GM23338 (cell line): ENCODE measurements at regions not wholly inside any gene's neighbourhood (a gene's known extent, or its start where the extent isn't known, plus 50 kb on each side); places are given as distances from the start of the nearest gene placed in this dataset.

Experiments
- ATAC-seq: fragments of 200-7000 bp; cut with Tn5 transposase; 3 replicates; pipeline ENCODE4 v1.9.1; 2020
- DNase-seq: peaks from one replicate; pipeline ENCODE4 v3.0.0-alpha.2; 2015; ENCODE audit warnings: low spot score
- H2AFZ ChIP-seq: fragments of 200-600 bp; sonication (generic); 2 replicates; pipeline ENCODE4 v1.8.0; 2016; ENCODE audit warnings: antibody characterized with exemption, mild to moderate bottlenecking, moderate library complexity
- H3F3A ChIP-seq: fragments of 200-600 bp; sonication (generic); replicated peaks from 2 replicates; pipeline ENCODE4 v1.8.0; 2017; ENCODE audit warnings: antibody characterized with exemption, mixed run types, low read depth
- H3K27ac ChIP-seq: fragments of 200-600 bp; sonication (generic); 2 replicates; pipeline ENCODE4 v1.6.1; 2016; ENCODE audit warnings: low read depth
- H3K27me3 ChIP-seq: fragments of 200-600 bp; sonication (generic); 2 replicates; pipeline ENCODE4 v1.8.0; 2016; ENCODE audit warnings: mild to moderate bottlenecking, mixed run types, moderate library complexity; ENCODE audit not compliant: insufficient read depth
- H3K36me3 ChIP-seq: fragments of 200-600 bp; sonication (generic); 2 replicates; pipeline ENCODE4 v1.8.0; 2016; ENCODE audit warnings: mild to moderate bottlenecking; ENCODE audit not compliant: insufficient read depth
- H3K4me1 ChIP-seq: fragments of 200-600 bp; sonication (generic); 2 replicates; pipeline ENCODE4 v1.8.0; 2016; ENCODE audit warnings: mild to moderate bottlenecking, moderate library complexity; ENCODE audit not compliant: insufficient read depth
- H3K4me2 ChIP-seq: fragments of 200-600 bp; sonication (generic); 2 replicates; pipeline ENCODE4 v1.7.1; 2017; ENCODE audit warnings: mixed run types
- H3K4me3 ChIP-seq: fragments of 200-600 bp; sonication (generic); 2 replicates; pipeline ENCODE4 v1.6.1; 2016; ENCODE audit warnings: mixed run types
- H3K79me2 ChIP-seq: fragments of 200-600 bp; sonication (generic); replicated peaks from 2 replicates; pipeline ENCODE4 v1.8.0; 2017; ENCODE audit warnings: mild to moderate bottlenecking; ENCODE audit not compliant: insufficient read depth
- H3K9me2 ChIP-seq: fragments of 200-600 bp; sonication (generic); 2 replicates; pipeline ENCODE4 v1.8.0; 2017; ENCODE audit not compliant: insufficient read depth
- H4K20me1 ChIP-seq: fragments of 200-600 bp; sonication (generic); replicated peaks from 2 replicates; pipeline ENCODE4 v1.8.0; 2017; ENCODE audit warnings: mild to moderate bottlenecking; ENCODE audit not compliant: insufficient read depth
- H3K27ac Mint-ChIP-seq: 2 replicates; pipeline ENCODE4 v1.8.0; 2020; ENCODE audit warnings: inconsistent platforms, mild to moderate bottlenecking, moderate library complexity, mixed read lengths
- H3K27me3 Mint-ChIP-seq: 3 replicates; pipeline ENCODE4 v1.8.0; 2022; ENCODE audit warnings: low read depth, mild to moderate bottlenecking, moderate library complexity, mixed read lengths, inconsistent platforms; ENCODE audit not compliant: insufficient read depth, poor library complexity
- H3K36me3 Mint-ChIP-seq: 3 replicates; pipeline ENCODE4 v1.8.0; 2021; ENCODE audit warnings: low read depth, mild to moderate bottlenecking, inconsistent platforms, moderate library complexity, mixed read lengths
- H3K4me1 Mint-ChIP-seq: 3 replicates; pipeline ENCODE4 v1.8.0; 2020; ENCODE audit warnings: mild to moderate bottlenecking, inconsistent platforms, mixed read lengths
- H3K4me3 Mint-ChIP-seq: 3 replicates; pipeline ENCODE4 v1.8.0; 2021; ENCODE audit warnings: moderate library complexity, mild to moderate bottlenecking, inconsistent platforms, mixed read lengths
- H3K9me3 Mint-ChIP-seq: 3 replicates; pipeline ENCODE4 v1.8.0; 2020; ENCODE audit warnings: moderate library complexity, mild to moderate bottlenecking, inconsistent platforms, mixed read lengths
- CREB1 ChIP-seq: fragments of 250-450 bp; sonication (Bioruptor Pico); IDR thresholded peaks from 2 replicates; pipeline ENCODE4 v1.5.0; 2020; ENCODE audit warnings: low read depth, mild to moderate bottlenecking, moderate library complexity
- EZH2 ChIP-seq: fragments of 200-600 bp; sonication (generic); IDR thresholded peaks from one replicate; pipeline ENCODE4 v1.8.0; 2017; ENCODE audit warnings: antibody characterized with exemption, mild to moderate bottlenecking, low read depth; ENCODE audit not compliant: unreplicated experiment
- JUNB ChIP-seq: IDR thresholded peaks from one replicate; pipeline ENCODE4 v1.6.1; 2016; ENCODE audit warnings: antibody characterized with exemption; ENCODE audit not compliant: unreplicated experiment
- TF ChIP-seq, protein P1 (sequence below): IDR thresholded peaks from one replicate; pipeline ENCODE4 v1.6.1; 2018; ENCODE audit warnings: antibody characterized with exemption; ENCODE audit not compliant: unreplicated experiment
- TF ChIP-seq, protein P2 (sequence below), 2 experiments: fragments of 200-600 bp in 1 of 2; sonication (generic) in 1 of 2; conservative IDR thresholded peaks; 2 replicates each; pipeline versions ENCODE4 v1.5.1 to v1.6.1; 2016 to 2017; ENCODE audit warnings: antibody characterized with exemption in 2 of 2, low read depth in 2 of 2, mild to moderate bottlenecking in 2 of 2, moderate library complexity in 1 of 2
- TF ChIP-seq, protein P3 (sequence below): IDR thresholded peaks from 2 replicates; pipeline ENCODE4 v1.6.1; 2016; ENCODE audit warnings: antibody characterized with exemption
- TF ChIP-seq, protein P4 (sequence below): fragments of 250-450 bp; sonication (Bioruptor Pico); IDR thresholded peaks from 2 replicates; pipeline ENCODE4 v1.5.0; 2020; ENCODE audit warnings: mild to moderate bottlenecking, moderate library complexity

DNA sequence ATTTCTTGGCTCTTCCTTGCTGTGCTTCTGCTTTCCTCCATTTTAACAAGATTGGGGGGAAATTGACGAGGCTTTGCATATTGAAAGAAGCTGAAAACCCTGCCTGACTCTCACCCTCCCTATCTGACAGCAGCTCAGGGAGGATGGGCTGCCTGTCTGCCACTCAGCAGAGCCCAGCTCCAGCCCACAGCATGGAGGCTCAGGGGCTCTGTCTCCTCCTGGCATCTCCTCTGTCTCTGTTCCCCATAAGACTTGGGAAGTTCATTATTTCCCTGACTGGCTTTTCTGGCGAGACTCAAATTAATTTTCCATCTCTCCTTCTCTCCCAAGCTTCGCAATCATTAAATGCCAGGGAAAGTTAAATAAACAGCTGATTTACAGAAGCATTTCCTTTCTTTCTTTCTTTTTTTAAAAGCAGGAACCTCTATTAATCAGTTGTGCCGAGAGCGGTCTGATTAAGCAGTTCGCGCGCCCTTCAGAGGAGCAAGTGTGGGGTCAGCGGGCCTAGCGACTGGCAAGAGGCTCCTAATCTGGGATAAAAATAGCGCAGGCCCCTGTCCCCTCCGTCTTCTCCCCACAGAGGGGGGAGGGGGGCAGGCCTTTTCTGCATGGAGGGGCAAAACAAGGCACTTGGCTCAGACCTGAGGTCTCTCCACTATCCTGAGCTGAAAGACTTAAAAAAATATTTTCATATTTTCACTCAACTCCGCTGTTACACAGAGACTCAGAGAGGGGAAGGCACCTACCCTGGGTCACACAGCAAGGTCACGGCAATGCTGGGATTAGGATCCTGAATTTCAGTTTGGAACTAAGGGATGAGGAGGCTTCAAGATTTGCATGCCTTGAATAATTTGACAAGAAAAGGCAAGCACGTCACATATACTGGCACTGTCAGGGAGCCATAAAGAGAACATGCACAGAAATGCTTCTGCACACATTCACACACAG lies 170.4 kb downstream of the ACTL8 start:
- Histone ChIP-seq H3K27me3 (no peaks in the 10 kb centered on the region), H3K4me3 (no peak overlapping the region), H3K9me2 (no peaks in the 10 kb centered on the region), H3K36me3 (no peaks in the 10 kb centered on the region), H2AFZ (peak overlapping the region; percentile 76), H3K27ac (no peak overlapping the region), H3F3A (no peaks in the 10 kb centered on the region), H3K4me2 (no peak overlapping the region), H3K4me1 (no peaks in the 10 kb centered on the region; the same call in 1 of the 2 replicates), H4K20me1 (no peaks in the 10 kb centered on the region), H3K79me2 (no peaks in the 10 kb centered on the region)
- TF ChIP-seq, protein P1, sequence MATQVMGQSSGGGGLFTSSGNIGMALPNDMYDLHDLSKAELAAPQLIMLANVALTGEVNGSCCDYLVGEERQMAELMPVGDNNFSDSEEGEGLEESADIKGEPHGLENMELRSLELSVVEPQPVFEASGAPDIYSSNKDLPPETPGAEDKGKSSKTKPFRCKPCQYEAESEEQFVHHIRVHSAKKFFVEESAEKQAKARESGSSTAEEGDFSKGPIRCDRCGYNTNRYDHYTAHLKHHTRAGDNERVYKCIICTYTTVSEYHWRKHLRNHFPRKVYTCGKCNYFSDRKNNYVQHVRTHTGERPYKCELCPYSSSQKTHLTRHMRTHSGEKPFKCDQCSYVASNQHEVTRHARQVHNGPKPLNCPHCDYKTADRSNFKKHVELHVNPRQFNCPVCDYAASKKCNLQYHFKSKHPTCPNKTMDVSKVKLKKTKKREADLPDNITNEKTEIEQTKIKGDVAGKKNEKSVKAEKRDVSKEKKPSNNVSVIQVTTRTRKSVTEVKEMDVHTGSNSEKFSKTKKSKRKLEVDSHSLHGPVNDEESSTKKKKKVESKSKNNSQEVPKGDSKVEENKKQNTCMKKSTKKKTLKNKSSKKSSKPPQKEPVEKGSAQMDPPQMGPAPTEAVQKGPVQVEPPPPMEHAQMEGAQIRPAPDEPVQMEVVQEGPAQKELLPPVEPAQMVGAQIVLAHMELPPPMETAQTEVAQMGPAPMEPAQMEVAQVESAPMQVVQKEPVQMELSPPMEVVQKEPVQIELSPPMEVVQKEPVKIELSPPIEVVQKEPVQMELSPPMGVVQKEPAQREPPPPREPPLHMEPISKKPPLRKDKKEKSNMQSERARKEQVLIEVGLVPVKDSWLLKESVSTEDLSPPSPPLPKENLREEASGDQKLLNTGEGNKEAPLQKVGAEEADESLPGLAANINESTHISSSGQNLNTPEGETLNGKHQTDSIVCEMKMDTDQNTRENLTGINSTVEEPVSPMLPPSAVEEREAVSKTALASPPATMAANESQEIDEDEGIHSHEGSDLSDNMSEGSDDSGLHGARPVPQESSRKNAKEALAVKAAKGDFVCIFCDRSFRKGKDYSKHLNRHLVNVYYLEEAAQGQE: no peak
- TF ChIP-seq, protein P2, sequence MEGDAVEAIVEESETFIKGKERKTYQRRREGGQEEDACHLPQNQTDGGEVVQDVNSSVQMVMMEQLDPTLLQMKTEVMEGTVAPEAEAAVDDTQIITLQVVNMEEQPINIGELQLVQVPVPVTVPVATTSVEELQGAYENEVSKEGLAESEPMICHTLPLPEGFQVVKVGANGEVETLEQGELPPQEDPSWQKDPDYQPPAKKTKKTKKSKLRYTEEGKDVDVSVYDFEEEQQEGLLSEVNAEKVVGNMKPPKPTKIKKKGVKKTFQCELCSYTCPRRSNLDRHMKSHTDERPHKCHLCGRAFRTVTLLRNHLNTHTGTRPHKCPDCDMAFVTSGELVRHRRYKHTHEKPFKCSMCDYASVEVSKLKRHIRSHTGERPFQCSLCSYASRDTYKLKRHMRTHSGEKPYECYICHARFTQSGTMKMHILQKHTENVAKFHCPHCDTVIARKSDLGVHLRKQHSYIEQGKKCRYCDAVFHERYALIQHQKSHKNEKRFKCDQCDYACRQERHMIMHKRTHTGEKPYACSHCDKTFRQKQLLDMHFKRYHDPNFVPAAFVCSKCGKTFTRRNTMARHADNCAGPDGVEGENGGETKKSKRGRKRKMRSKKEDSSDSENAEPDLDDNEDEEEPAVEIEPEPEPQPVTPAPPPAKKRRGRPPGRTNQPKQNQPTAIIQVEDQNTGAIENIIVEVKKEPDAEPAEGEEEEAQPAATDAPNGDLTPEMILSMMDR (conservative IDR thresholded peaks at IDR 0.05; ENCODE audit: low read depth in 2 of 2): no peak
- ATAC-seq: peak; percentile 25; the same call in 1 of the 3 replicates
- Mint-ChIP-seq H3K4me1 (peaks cover 12% of the 10 kb centered on the region; the same call in 2 of the 3 replicates), H3K27me3 (peaks cover 8% of the 10 kb centered on the region), H3K27ac (no peak overlapping the region), H3K9me3 (no peaks in the 10 kb centered on the region), H3K4me3 (no peak overlapping the region), H3K36me3 (no peaks in the 10 kb centered on the region; the same call in 2 of the 3 replicates)
- DNase-seq: no peak

DNA sequence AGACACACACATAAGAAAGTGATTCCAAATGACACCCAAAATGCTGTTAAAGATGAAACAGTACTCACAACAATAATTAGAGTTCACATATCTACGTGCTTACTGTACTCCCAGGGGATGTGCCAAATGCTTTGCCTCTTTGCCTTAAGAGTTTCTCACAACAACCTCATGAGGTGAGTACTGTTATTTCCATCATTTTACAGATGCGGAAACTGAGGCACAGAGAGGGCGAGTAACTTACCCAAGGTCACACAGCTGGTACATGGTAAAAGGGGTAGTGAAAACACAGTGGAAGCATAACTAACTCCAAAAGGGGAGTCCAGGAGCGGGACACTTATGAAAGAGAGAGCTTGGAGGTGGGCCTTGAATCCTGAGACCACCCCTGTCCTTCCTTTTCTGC lies 171.8 kb downstream of the ACTL8 start:
- no peaks in the 10 kb centered on the region for H3K4me1 ChIP-seq
- peaks cover 8% of the 10 kb centered on the region for H3K27me3 Mint-ChIP-seq
- no peaks in the 10 kb centered on the region for H3K27me3 ChIP-seq
- DNase-seq (no peak), ATAC-seq (no peak)
- H3K36me3 Mint-ChIP-seq: no peaks in the 10 kb centered on the region; the same call in 2 of the 3 replicates
- peaks cover 9% of the 10 kb centered on the region; the same call in 2 of the 3 replicates for H3K4me1 Mint-ChIP-seq
- no peak overlapping the region for H3K27ac Mint-ChIP-seq
- H3F3A ChIP-seq: no peaks in the 10 kb centered on the region
- H3K4me3 ChIP-seq: no peak overlapping the region
- H4K20me1 ChIP-seq: no peaks in the 10 kb centered on the region
- no peak overlapping the region for H2AFZ ChIP-seq
- H3K9me3 Mint-ChIP-seq: peaks cover 1% of the 10 kb centered on the region; the same call in 2 of the 3 replicates
- H3K27ac ChIP-seq: no peak overlapping the region
- H3K79me2 ChIP-seq: no peaks in the 10 kb centered on the region
- H3K4me3 Mint-ChIP-seq: no peak overlapping the region
- no peaks in the 10 kb centered on the region for H3K36me3 ChIP-seq
- no peak overlapping the region for H3K4me2 ChIP-seq
- H3K9me2 ChIP-seq: no peaks in the 10 kb centered on the region
- TF ChIP-seq, protein P3, sequence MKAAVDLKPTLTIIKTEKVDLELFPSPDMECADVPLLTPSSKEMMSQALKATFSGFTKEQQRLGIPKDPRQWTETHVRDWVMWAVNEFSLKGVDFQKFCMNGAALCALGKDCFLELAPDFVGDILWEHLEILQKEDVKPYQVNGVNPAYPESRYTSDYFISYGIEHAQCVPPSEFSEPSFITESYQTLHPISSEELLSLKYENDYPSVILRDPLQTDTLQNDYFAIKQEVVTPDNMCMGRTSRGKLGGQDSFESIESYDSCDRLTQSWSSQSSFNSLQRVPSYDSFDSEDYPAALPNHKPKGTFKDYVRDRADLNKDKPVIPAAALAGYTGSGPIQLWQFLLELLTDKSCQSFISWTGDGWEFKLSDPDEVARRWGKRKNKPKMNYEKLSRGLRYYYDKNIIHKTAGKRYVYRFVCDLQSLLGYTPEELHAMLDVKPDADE: no peak
- TF ChIP-seq, protein P4, sequence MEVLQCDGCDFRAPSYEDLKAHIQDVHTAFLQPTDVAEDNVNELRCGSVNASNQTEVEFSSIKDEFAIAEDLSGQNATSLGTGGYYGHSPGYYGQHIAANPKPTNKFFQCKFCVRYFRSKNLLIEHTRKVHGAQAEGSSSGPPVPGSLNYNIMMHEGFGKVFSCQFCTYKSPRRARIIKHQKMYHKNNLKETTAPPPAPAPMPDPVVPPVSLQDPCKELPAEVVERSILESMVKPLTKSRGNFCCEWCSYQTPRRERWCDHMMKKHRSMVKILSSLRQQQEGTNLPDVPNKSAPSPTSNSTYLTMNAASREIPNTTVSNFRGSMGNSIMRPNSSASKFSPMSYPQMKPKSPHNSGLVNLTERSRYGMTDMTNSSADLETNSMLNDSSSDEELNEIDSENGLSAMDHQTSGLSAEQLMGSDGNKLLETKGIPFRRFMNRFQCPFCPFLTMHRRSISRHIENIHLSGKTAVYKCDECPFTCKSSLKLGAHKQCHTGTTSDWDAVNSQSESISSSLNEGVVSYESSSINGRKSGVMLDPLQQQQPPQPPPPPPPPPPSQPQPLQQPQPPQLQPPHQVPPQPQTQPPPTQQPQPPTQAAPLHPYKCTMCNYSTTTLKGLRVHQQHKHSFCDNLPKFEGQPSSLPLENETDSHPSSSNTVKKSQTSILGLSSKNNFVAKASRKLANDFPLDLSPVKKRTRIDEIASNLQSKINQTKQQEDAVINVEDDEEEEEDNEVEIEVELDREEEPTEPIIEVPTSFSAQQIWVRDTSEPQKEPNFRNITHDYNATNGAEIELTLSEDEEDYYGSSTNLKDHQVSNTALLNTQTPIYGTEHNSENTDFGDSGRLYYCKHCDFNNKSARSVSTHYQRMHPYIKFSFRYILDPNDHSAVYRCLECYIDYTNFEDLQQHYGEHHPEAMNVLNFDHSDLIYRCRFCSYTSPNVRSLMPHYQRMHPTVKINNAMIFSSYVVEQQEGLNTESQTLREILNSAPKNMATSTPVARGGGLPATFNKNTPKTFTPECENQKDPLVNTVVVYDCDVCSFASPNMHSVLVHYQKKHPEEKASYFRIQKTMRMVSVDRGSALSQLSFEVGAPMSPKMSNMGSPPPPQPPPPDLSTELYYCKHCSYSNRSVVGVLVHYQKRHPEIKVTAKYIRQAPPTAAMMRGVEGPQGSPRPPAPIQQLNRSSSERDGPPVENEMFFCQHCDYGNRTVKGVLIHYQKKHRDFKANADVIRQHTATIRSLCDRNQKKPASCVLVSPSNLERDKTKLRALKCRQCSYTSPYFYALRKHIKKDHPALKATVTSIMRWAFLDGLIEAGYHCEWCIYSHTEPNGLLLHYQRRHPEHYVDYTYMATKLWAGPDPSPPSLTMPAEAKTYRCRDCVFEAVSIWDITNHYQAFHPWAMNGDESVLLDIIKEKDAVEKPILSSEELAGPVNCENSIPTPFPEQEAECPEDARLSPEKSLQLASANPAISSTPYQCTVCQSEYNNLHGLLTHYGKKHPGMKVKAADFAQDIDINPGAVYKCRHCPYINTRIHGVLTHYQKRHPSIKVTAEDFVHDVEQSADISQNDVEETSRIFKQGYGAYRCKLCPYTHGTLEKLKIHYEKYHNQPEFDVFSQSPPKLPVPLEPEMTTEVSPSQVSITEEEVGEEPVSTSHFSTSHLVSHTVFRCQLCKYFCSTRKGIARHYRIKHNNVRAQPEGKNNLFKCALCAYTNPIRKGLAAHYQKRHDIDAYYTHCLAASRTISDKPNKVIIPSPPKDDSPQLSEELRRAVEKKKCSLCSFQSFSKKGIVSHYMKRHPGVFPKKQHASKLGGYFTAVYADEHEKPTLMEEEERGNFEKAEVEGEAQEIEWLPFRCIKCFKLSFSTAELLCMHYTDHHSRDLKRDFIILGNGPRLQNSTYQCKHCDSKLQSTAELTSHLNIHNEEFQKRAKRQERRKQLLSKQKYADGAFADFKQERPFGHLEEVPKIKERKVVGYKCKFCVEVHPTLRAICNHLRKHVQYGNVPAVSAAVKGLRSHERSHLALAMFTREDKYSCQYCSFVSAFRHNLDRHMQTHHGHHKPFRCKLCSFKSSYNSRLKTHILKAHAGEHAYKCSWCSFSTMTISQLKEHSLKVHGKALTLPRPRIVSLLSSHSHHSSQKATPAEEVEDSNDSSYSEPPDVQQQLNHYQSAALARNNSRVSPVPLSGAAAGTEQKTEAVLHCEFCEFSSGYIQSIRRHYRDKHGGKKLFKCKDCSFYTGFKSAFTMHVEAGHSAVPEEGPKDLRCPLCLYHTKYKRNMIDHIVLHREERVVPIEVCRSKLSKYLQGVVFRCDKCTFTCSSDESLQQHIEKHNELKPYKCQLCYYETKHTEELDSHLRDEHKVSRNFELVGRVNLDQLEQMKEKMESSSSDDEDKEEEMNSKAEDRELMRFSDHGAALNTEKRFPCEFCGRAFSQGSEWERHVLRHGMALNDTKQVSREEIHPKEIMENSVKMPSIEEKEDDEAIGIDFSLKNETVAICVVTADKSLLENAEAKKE (CRISPR knock-in tag): no peak
- TF ChIP-seq EZH2 (no peak), CREB1 (CRISPR knock-in tag) (no peak), JUNB (no peak)
